ENCODE measurements at regions not wholly inside any gene's neighbourhood (a gene's known extent, or its start where the extent isn't known, plus 50 kb on each side); places are given as distances from the start of the nearest gene placed in this dataset.

DNA sequence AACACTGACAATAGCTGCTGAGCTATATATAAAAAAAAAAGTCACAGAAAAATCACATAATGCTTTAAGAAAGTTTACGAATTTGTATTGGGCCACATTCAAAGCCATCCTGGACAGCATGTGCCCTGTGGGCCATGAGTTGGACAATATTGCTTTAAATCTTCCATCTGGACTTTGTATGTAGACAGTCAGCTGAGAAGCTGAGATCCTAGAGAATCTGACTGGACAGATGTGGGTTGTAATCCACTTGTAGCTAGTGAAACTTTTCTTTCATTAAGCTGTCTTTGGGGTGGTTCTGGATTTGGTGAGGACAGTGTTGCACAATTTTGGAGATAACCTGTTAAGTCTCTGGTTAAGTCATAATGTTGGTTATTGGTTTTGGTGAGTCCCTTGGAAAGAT is 824.5 kb downstream of the CCSER2 start:
- no peak for TF ChIP-seq POLR2A (IDR thresholded peaks at IDR 0.05)
- TF ChIP-seq, protein P1, sequence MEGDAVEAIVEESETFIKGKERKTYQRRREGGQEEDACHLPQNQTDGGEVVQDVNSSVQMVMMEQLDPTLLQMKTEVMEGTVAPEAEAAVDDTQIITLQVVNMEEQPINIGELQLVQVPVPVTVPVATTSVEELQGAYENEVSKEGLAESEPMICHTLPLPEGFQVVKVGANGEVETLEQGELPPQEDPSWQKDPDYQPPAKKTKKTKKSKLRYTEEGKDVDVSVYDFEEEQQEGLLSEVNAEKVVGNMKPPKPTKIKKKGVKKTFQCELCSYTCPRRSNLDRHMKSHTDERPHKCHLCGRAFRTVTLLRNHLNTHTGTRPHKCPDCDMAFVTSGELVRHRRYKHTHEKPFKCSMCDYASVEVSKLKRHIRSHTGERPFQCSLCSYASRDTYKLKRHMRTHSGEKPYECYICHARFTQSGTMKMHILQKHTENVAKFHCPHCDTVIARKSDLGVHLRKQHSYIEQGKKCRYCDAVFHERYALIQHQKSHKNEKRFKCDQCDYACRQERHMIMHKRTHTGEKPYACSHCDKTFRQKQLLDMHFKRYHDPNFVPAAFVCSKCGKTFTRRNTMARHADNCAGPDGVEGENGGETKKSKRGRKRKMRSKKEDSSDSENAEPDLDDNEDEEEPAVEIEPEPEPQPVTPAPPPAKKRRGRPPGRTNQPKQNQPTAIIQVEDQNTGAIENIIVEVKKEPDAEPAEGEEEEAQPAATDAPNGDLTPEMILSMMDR (IDR thresholded peaks at IDR 0.05 in 4 of 5, conservative IDR thresholded peaks at IDR 0.05 in 1 of 5), result no peak
